ENCODE measurements at regions not wholly inside any gene's neighbourhood (a gene's known extent, or its start where the extent isn't known, plus 50 kb on each side); places are given as distances from the start of the nearest gene placed in this dataset.
"Not testable (repeated sequence)": the region's sequence is repeated elsewhere in the genome, so short reads cannot be mapped to it uniquely, and the experiment has no call there.

- not testable (repeated sequence) for TF ChIP-seq EZH2phosphoT487 (IDR thresholded peaks at IDR 0.05; ENCODE audit: borderline replicate concordance, low read length); CTCF (conservative IDR thresholded peaks at IDR 0.05; ENCODE audit: low read depth, low read length)
Observed at GRCh38 chr5:40435706-40436105, 244.0 kb upstream of the PTGER4 start.
